SK-N-SH treated with all-trans-retinoic acid at 6 μM for 48 hours (cell line): ENCODE measurements at regions not wholly inside any gene's neighbourhood (a gene's known extent, or its start where the extent isn't known, plus 50 kb on each side); places are given as distances from the start of the nearest gene placed in this dataset.

Source experiments
- ATAC-seq: fragments of 200-7000 bp; cut with Tn5 transposase; 3 replicates; pipeline ENCODE4 v1.9.1; 2020; ENCODE audit warnings: mild to moderate bottlenecking, moderate library complexity
- ARNTL ChIP-seq: fragments of 450-650 bp; formaldehyde crosslinking; IDR thresholded peaks from 2 replicates; pipeline ENCODE4 v1.5.0; 2020; ENCODE audit warnings: low read depth, mild to moderate bottlenecking, moderate library complexity, borderline replicate concordance
- BACH2 ChIP-seq: fragments of 250-450 bp; sonication (Bioruptor Pico); IDR thresholded peaks from 2 replicates; pipeline ENCODE4 v1.9.0; 2021; ENCODE audit warnings: mild to moderate bottlenecking, borderline replicate concordance
- CREB5 ChIP-seq: fragments of 250-450 bp; sonication (Bioruptor Pico); IDR thresholded peaks from 2 replicates; pipeline ENCODE4 v1.5.1; 2020; ENCODE audit warnings: low read depth, mild to moderate bottlenecking, moderate library complexity
- CSDC2 ChIP-seq: fragments of 250-450 bp; sonication (Bioruptor Pico); IDR thresholded peaks from 2 replicates; pipeline ENCODE4 v1.5.0; 2020; ENCODE audit warnings: mild to moderate bottlenecking, moderate library complexity
- CSRNP3 ChIP-seq: fragments of 250-450 bp; sonication (Bioruptor Pico); IDR thresholded peaks from 2 replicates; pipeline ENCODE4 v1.5.1; 2021; ENCODE audit warnings: mild to moderate bottlenecking, moderate library complexity
- ESRRG ChIP-seq: fragments of 250-450 bp; sonication (Bioruptor Pico); IDR thresholded peaks from 2 replicates; pipeline ENCODE4 v1.6.1; 2021; ENCODE audit warnings: mild to moderate bottlenecking
- GLIS3 ChIP-seq: fragments of 250-450 bp; sonication (Bioruptor Pico); IDR thresholded peaks from 2 replicates; pipeline ENCODE4 v1.5.0; 2020; ENCODE audit warnings: mild to moderate bottlenecking, moderate library complexity
- ISL1 ChIP-seq: fragments of 250-450 bp; sonication (Bioruptor Pico); IDR thresholded peaks from 2 replicates; pipeline ENCODE4 v2.1.2; 2022; ENCODE audit warnings: mild to moderate bottlenecking, moderate library complexity
- OSR1 ChIP-seq: fragments of 250-450 bp; sonication (Bioruptor Pico); IDR thresholded peaks from 2 replicates; pipeline ENCODE4 v1.8.0; 2022; ENCODE audit warnings: moderate library complexity, mild to moderate bottlenecking, inconsistent platforms
- PATZ1 ChIP-seq: fragments of 250-450 bp; sonication (Bioruptor Pico); IDR thresholded peaks from 2 replicates; pipeline ENCODE4 v1.8.0; 2020; ENCODE audit warnings: mild to moderate bottlenecking, moderate library complexity, borderline replicate concordance
- PPARA ChIP-seq: fragments of 250-450 bp; sonication (Bioruptor Pico); IDR thresholded peaks from 2 replicates; pipeline ENCODE4 v1.5.0; 2020; ENCODE audit warnings: mild to moderate bottlenecking, borderline replicate concordance
- RARB ChIP-seq: fragments of 250-450 bp; sonication (Bioruptor Pico); IDR thresholded peaks from 2 replicates; pipeline ENCODE4 v1.8.0; 2021; ENCODE audit warnings: mild to moderate bottlenecking, moderate library complexity
- SNAI2 ChIP-seq: fragments of 250-450 bp; sonication (Bioruptor Pico); IDR thresholded peaks from 2 replicates; pipeline ENCODE4 v1.5.0; 2020; ENCODE audit warnings: mild to moderate bottlenecking, moderate library complexity
- TCF4 ChIP-seq: fragments of 250-450 bp; sonication (Bioruptor Pico); IDR thresholded peaks from 2 replicates; pipeline ENCODE4 v1.8.0; 2021; ENCODE audit warnings: mild to moderate bottlenecking, moderate library complexity, borderline replicate concordance
- TOX ChIP-seq: fragments of 250-450 bp; sonication (Bioruptor Pico); IDR thresholded peaks from 2 replicates; pipeline ENCODE4 v1.8.0; 2021; ENCODE audit warnings: mild to moderate bottlenecking, moderate library complexity, borderline replicate concordance
- TSHZ2 ChIP-seq: fragments of 250-450 bp; sonication (Bioruptor Pico); IDR thresholded peaks from 2 replicates; pipeline ENCODE4 v1.5.0; 2020; ENCODE audit warnings: mild to moderate bottlenecking, moderate library complexity
- ZC3H10 ChIP-seq: fragments of 250-450 bp; sonication (Bioruptor Pico); IDR thresholded peaks from 2 replicates; pipeline ENCODE4 v1.5.1; 2021; ENCODE audit warnings: mild to moderate bottlenecking, moderate library complexity
- ZFP3 ChIP-seq: fragments of 250-450 bp; sonication (Bioruptor Pico); IDR thresholded peaks from 2 replicates; pipeline ENCODE4 v1.5.0; 2020; ENCODE audit warnings: mild to moderate bottlenecking, moderate library complexity
- ZFP30 ChIP-seq: fragments of 450-650 bp; formaldehyde crosslinking; IDR thresholded peaks from 2 replicates; pipeline ENCODE4 v1.5.0; 2022; ENCODE audit warnings: mild to moderate bottlenecking, moderate library complexity
- ZNF70 ChIP-seq: fragments of 450-650 bp; formaldehyde crosslinking; IDR thresholded peaks from 2 replicates; pipeline ENCODE4 v1.5.0; 2020; ENCODE audit warnings: mild to moderate bottlenecking, moderate library complexity
- ZNF8 ChIP-seq: fragments of 450-650 bp; formaldehyde crosslinking; IDR thresholded peaks from 2 replicates; pipeline ENCODE4 v1.5.0; 2020; ENCODE audit warnings: mild to moderate bottlenecking, moderate library complexity

GRCh38 chr13:89238496-89238895 lies 1567.3 kb downstream of the SLITRK5 start:
- no peak for ATAC-seq
- no peak for TF ChIP-seq CREB5 (CRISPR knock-in tag)
- TF ChIP-seq OSR1: no peak
- TF ChIP-seq ARNTL: no peak
- no peak for TF ChIP-seq SNAI2
- TF ChIP-seq GLIS3 (CRISPR knock-in tag): no peak
- TF ChIP-seq ZC3H10: no peak
- TF ChIP-seq ZFP30 (CRISPR knock-in tag): no peak
- no peak for TF ChIP-seq PATZ1 (CRISPR knock-in tag)
- TF ChIP-seq TSHZ2 (CRISPR knock-in tag): no peak
- no peak for TF ChIP-seq ISL1 (CRISPR knock-in tag)
- no peak for TF ChIP-seq CSDC2
- TF ChIP-seq PPARA (CRISPR knock-in tag): no peak
- TF ChIP-seq BACH2 (CRISPR knock-in tag): no peak
- no peak for TF ChIP-seq ZNF8 (CRISPR knock-in tag)
- TF ChIP-seq TCF4 (CRISPR knock-in tag): no peak
- no peak for TF ChIP-seq ESRRG (CRISPR knock-in tag)

GRCh38 chr13:89239361-89240127 lies 1568.4 kb downstream of the SLITRK5 start:
- no peak for TF ChIP-seq ARNTL
- no peak for TF ChIP-seq SNAI2
- no peak for TF ChIP-seq TSHZ2 (CRISPR knock-in tag)
- TF ChIP-seq ZFP30 (CRISPR knock-in tag): no peak
- no peak for TF ChIP-seq ZNF70 (CRISPR knock-in tag)
- TF ChIP-seq TOX (CRISPR knock-in tag): no peak
- no peak for TF ChIP-seq PATZ1 (CRISPR knock-in tag)
- no peak for TF ChIP-seq TCF4 (CRISPR knock-in tag)
- no peak for TF ChIP-seq CSRNP3 (CRISPR knock-in tag)
- no peak for TF ChIP-seq PPARA (CRISPR knock-in tag)
- TF ChIP-seq CREB5 (CRISPR knock-in tag): no peak
- no peak for TF ChIP-seq CSDC2
- no peak for TF ChIP-seq ISL1 (CRISPR knock-in tag)
- no peak for TF ChIP-seq RARB (CRISPR knock-in tag)
- no peak for TF ChIP-seq ZFP3 (CRISPR knock-in tag)
- no peak for ATAC-seq
